ENCODE measurements at regions not wholly inside any gene's neighbourhood (a gene's known extent, or its start where the extent isn't known, plus 50 kb on each side); places are given as distances from the start of the nearest gene placed in this dataset.
"Not testable (repeated sequence)": the region's sequence is repeated elsewhere in the genome, so short reads cannot be mapped to it uniquely, and the experiment has no call there.

GRCh38 chr1:4178501-4179113 is 278.5 kb upstream of the C1orf174 start:
- Histone ChIP-seq H3K9me3 (no peaks in the 10 kb centered on the region), H3K4me3 (no peak overlapping the region), H3K4me1 (ENCODE audit: low read depth) (no peaks in the 10 kb centered on the region), H3K36me3 (ENCODE audit: low read depth) (no peaks in the 10 kb centered on the region)
- DNase-seq (no peak), ATAC-seq (no peak)
- intact Hi-C loops (cut with DNase I, micrococcal nuclease) = no loop called here
- TF ChIP-seq, protein P1, sequence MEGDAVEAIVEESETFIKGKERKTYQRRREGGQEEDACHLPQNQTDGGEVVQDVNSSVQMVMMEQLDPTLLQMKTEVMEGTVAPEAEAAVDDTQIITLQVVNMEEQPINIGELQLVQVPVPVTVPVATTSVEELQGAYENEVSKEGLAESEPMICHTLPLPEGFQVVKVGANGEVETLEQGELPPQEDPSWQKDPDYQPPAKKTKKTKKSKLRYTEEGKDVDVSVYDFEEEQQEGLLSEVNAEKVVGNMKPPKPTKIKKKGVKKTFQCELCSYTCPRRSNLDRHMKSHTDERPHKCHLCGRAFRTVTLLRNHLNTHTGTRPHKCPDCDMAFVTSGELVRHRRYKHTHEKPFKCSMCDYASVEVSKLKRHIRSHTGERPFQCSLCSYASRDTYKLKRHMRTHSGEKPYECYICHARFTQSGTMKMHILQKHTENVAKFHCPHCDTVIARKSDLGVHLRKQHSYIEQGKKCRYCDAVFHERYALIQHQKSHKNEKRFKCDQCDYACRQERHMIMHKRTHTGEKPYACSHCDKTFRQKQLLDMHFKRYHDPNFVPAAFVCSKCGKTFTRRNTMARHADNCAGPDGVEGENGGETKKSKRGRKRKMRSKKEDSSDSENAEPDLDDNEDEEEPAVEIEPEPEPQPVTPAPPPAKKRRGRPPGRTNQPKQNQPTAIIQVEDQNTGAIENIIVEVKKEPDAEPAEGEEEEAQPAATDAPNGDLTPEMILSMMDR (IDR thresholded peaks at IDR 0.05) = no peak

DNA sequence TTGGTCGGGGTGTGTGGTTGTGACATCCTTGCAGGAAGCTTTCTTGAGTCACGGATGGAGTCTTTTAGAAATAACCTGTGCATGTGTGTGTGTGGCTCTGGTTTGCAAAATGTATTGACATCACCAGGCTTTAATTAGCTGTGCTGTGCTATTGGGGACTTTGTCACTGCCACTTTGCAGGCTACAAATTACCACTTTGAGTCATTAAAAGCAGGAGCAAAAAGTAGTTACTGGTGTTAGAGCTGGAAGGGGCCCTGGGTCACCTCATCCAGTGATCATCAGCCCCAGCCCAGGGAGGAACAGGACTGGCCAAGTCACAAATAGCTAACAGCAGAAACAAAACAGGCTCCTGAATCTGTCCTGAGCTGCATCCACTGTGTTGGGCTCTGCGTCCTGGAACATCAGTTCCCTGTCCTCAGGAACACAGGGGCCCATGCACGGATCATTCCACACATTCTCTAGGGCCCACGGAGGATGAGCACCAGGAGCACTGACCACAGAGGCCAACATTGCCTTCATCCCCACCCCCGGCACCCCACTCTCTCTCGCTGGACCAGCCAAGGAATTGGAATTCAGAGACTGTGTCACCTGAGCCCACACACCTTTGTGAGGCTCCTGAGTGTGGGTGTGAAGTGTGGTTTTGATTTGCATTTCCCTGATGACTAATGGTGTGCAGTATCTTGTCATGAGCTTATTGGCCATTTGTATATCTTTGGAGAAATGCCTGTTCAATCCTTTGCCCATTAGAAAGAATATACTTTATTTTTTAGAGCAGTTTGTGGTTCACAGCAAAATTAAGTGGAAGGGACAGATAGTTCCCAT is 280.1 kb upstream of the C1orf174 start:
- intact Hi-C loops (cut with DNase I, micrococcal nuclease) = no loop called here
- Histone ChIP-seq H3K4me3 (no peak overlapping the region), H3K4me1 (ENCODE audit: low read depth) (no peaks in the 10 kb centered on the region), H3K36me3 (ENCODE audit: low read depth) (no peaks in the 10 kb centered on the region), H3K9me3 (no peaks in the 10 kb centered on the region)
- DNase-seq (no peak), ATAC-seq (no peak)
- TF ChIP-seq, protein P1 (IDR thresholded peaks at IDR 0.05) = no peak

DNA sequence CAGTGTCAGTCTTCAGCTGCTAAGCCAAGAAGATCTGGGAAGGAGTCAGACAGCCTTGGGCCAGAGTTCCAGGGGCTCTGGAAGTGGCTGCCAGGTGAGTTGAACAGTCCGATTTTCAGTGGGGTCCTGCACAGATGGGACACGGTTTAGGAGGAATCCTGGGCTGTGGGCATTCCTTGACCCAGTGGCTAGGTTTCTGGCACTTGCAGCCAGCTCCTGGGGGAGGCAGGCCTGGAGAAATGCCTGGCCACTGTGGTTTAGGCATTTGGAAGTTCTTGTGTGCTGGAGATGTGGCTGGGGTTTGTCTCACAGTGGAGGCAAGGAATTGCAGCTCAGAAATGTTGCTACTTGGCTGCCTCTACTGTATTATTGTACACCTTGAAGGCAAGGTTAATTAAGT is 286.4 kb upstream of the C1orf174 start:
- intact Hi-C loops (cut with DNase I, micrococcal nuclease); H3K4me3 ChIP-seq; H3K4me1 ChIP-seq (ENCODE audit: low read depth); H3K36me3 ChIP-seq (ENCODE audit: low read depth); H3K9me3 ChIP-seq; DNase-seq; ATAC-seq: not testable (repeated sequence)

DNA sequence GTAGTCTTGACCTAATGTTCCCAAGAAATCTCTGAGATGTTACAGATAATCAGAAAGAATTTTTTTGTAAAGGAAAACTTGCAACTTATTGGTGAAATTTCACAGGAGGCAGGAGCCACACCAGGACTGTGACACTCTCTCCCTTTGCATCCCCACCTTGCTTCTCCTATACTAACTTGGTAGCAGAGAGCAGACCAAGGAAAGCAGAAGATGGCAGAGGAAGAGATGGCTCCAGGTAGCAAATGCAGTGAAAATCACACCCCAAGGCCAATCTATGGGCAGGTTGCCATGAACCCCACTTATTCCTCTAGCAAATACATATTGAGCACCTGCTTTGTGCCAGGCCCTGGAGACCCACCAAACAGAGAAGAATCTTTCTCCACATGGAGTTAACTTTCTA is 303.4 kb upstream of the C1orf174 start:
- DNase-seq = no peak
- Histone ChIP-seq H3K9me3 (peaks cover 14% of the 10 kb centered on the region), H3K4me3 (no peak overlapping the region), H3K4me1 (ENCODE audit: low read depth) (no peaks in the 10 kb centered on the region), H3K36me3 (ENCODE audit: low read depth) (no peaks in the 10 kb centered on the region)
- intact Hi-C loops (cut with DNase I, micrococcal nuclease) = no loop called here
- no peak for ATAC-seq
- TF ChIP-seq, protein P1 (IDR thresholded peaks at IDR 0.05) = no peak

DNA sequence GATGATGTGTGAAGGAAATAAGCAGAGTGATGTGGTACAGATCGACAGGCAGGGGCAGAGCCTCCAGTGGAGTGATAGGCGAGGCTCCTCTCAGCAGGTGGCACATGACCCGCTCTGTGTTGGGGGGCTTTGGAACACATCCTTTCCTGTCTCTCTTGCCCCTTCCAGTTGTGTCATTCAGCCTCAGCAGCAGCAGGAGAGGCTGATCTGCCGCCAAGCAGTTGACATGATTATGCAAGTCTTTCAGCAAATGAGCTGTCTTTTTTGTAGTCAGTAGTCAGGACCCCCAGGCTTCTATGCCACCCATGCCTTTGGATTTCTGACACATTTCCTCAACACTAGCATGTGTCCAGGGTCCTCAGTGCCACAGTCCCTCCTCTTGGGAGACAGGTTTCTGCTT is 307.1 kb upstream of the C1orf174 start:
- Histone ChIP-seq H3K36me3 (ENCODE audit: low read depth) (no peaks in the 10 kb centered on the region), H3K9me3 (peaks cover 10% of the 10 kb centered on the region), H3K4me1 (ENCODE audit: low read depth) (no peaks in the 10 kb centered on the region), H3K4me3 (no peak overlapping the region)
- TF ChIP-seq, protein P1 (IDR thresholded peaks at IDR 0.05) = no peak
- ATAC-seq = no peak
- no peak for DNase-seq
- intact Hi-C loops (cut with DNase I, micrococcal nuclease) = no loop called here

Measured in mucosa of descending colon (tissue), 3 donors.